Left ventricle myocardium inferior (tissue), 1 donor: ENCODE measurements at regions not wholly inside any gene's neighbourhood (a gene's known extent, or its start where the extent isn't known, plus 50 kb on each side); places are given as distances from the start of the nearest gene placed in this dataset.

Experiments
- DNase-seq: peaks from one replicate; pipeline ENCODE4 v3.0.0-alpha.2; 2020
- H3K27ac ChIP-seq: fragments of 200-600 bp; replicated peaks from 2 replicates; pipeline ENCODE4 v1.8.0; 2021
- H3K27me3 ChIP-seq: fragments of 200-600 bp; 2 replicates; pipeline ENCODE4 v1.8.0; 2021; ENCODE audit warnings: low read depth
- H3K36me3 ChIP-seq: fragments of 200-600 bp; 2 replicates; pipeline ENCODE4 v1.8.0; 2021
- H3K4me1 ChIP-seq: fragments of 200-600 bp; 2 replicates; pipeline ENCODE4 v1.8.0; 2021
- H3K4me3 ChIP-seq: fragments of 200-600 bp; 2 replicates; pipeline ENCODE4 v1.8.0; 2021; ENCODE audit warnings: mild to moderate bottlenecking, moderate library complexity
- H3K9me3 ChIP-seq: fragments of 200-600 bp; replicated peaks from 2 replicates; pipeline ENCODE4 v1.8.0; 2021
- intact Hi-C: fragments of 100-400 bp; cut with micrococcal nuclease; formaldehyde crosslinking; loops from one replicate; pipeline ENCODE4 v1.11.0; 2022
- TF ChIP-seq, protein P1 (sequence below): fragments of 200-600 bp; IDR thresholded peaks from 2 replicates; pipeline ENCODE4 v1.8.0; 2021; ENCODE audit warnings: antibody characterized with exemption, mild to moderate bottlenecking, borderline replicate concordance
- donor health status: DM: no; HTN: yes; CAD: no; lungs with severe emphysema.

DNA sequence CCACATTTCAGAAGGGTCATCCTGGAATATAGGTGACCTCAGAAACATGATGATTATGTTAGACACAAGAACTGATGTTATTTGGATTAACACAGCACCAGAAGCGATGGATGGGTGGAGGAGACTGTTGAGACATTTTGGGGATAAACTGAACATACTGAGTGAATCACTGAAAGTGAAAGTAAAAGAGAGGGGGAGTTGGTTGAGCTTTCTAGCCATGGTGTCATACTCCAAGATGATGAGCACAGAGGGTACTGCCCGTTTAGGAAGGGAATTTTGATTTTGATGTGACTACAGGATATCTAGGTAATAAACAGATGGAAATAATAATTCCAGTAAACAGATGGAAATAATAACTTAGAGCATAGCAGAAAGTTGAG lies 248.0 kb upstream of the NPY start:
- intact Hi-C loops, result no loop called here

DNA sequence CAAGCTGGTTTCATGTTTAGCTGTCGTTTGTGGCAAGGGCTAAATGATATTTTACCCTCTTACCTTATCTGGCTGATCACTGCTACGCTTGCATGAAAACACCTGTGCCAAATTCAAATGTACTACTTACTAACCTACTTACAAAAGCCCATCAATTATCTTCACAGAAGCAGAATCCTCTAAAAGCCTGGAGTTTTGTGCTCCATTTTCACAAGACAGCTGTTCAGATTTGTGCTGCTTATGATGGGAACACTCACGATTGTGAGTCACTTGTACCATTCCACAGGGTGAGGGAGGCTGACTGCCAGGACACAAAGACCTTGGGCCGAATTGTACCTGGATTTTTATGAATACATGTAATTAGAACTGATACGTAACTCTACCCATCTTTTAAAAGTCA lies 245.0 kb upstream of the NPY start:
- intact Hi-C loops, result no loop called here
- H3K4me3 ChIP-seq, result no peak overlapping the region
- no peaks in the 10 kb centered on the region for H3K9me3 ChIP-seq
- no peaks in the 10 kb centered on the region for H3K36me3 ChIP-seq
- no peaks in the 10 kb centered on the region for H3K4me1 ChIP-seq
- H3K27me3 ChIP-seq, result no peaks in the 10 kb centered on the region
- TF ChIP-seq, protein P1, sequence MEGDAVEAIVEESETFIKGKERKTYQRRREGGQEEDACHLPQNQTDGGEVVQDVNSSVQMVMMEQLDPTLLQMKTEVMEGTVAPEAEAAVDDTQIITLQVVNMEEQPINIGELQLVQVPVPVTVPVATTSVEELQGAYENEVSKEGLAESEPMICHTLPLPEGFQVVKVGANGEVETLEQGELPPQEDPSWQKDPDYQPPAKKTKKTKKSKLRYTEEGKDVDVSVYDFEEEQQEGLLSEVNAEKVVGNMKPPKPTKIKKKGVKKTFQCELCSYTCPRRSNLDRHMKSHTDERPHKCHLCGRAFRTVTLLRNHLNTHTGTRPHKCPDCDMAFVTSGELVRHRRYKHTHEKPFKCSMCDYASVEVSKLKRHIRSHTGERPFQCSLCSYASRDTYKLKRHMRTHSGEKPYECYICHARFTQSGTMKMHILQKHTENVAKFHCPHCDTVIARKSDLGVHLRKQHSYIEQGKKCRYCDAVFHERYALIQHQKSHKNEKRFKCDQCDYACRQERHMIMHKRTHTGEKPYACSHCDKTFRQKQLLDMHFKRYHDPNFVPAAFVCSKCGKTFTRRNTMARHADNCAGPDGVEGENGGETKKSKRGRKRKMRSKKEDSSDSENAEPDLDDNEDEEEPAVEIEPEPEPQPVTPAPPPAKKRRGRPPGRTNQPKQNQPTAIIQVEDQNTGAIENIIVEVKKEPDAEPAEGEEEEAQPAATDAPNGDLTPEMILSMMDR, result no peak
- no peak for DNase-seq
- H3K27ac ChIP-seq, result no peak overlapping the region

More for the DNA sequence above, 248.0 kb upstream of the NPY start:
- no peak overlapping the region for H3K4me3 ChIP-seq
- H3K4me1 ChIP-seq, result no peaks in the 10 kb centered on the region
- H3K9me3 ChIP-seq, result no peaks in the 10 kb centered on the region
- no peak overlapping the region for H3K27ac ChIP-seq
- no peaks in the 10 kb centered on the region for H3K27me3 ChIP-seq
- H3K36me3 ChIP-seq, result no peaks in the 10 kb centered on the region
- no peak for DNase-seq
- TF ChIP-seq, protein P1, result no peak

DNA sequence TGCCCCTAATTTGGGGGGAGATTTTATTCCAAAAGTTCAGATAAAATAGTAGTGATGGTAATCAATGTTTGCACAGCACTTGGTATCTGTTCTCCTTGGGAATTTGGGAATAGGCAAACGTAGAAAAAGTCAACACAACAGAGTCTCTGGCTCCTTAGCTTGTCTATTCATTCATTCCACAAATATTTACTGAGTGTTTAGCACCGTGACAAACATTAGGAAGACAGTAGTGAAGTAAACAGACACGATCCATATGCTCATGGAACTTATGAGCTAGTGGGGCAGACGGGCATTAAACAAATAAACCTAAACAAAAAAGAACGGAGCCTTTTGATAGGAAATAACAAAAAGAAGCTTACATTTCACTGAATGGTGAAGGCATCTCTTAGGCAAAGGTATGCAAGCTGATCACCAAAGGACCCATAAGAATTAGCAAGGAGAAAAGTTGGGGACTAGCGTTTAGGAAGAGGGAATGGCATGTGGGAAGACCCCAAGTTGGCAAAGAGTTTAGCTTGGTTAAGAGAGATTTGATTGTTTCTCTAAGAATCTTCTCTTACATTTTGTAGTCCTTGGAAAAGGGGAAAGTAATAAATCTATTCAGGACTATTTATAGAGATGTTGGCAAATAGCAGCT lies 243.9 kb upstream of the NPY start:
- Histone ChIP-seq H3K4me1 (no peaks in the 10 kb centered on the region), H3K36me3 (no peaks in the 10 kb centered on the region), H3K9me3 (peaks cover 6% of the 10 kb centered on the region), H3K27ac (no peak overlapping the region), H3K27me3 (no peaks in the 10 kb centered on the region), H3K4me3 (no peak overlapping the region)
- intact Hi-C loops, result no loop called here
- TF ChIP-seq, protein P1, result no peak
- DNase-seq, result no peak

DNA sequence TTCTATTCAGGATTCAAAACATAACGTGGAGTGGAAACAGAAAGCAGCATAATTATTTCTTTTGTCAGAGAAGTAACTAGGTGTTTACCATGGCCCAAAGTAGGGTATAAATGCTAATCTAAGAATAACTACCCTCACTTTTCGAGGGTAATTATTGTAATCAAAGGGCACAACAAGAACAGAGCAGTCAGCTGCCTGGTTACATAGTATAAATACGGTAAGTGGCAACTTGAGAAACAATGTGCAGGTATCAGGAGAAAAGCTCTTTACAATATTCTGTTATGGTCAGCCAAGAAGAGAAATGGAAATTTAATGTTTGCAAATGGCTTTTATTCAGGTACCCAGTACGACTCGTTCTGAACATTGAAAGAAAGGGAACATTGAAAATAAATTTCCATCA lies 242.0 kb upstream of the NPY start:
- intact Hi-C loops, result no loop called here
- DNase-seq, result no peak
- Histone ChIP-seq H3K27me3 (no peaks in the 10 kb centered on the region), H3K4me3 (no peak overlapping the region), H3K4me1 (no peaks in the 10 kb centered on the region), H3K9me3 (peaks cover 11% of the 10 kb centered on the region), H3K36me3 (no peaks in the 10 kb centered on the region), H3K27ac (no peak overlapping the region)
- TF ChIP-seq, protein P1, result no peak

DNA sequence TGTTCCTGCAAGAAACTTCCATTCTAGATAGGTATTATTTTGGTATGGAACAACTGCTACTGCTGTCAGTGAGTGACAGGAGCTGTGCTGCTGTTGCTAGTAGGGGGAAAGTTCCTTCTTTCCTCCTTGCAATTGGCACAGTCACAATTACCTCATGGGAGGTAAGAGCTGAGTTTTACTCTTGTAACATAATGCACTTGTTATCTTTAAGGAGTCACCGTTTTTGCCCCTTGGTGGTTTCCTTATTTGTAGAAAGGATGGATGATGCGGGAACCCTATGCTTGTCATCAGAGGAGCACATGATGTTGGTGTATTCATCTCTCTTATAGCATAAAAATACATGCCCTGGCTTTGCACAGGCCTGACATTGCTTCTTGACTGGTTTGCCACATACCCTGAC lies 234.7 kb upstream of the NPY start:
- Histone ChIP-seq H3K27ac (no peak overlapping the region), H3K9me3 (peaks cover 13% of the 10 kb centered on the region), H3K4me1 (no peaks in the 10 kb centered on the region), H3K27me3 (peaks cover 4% of the 10 kb centered on the region), H3K36me3 (no peaks in the 10 kb centered on the region), H3K4me3 (no peak overlapping the region)
- TF ChIP-seq, protein P1, result no peak
- DNase-seq, result no peak
- intact Hi-C loops, result no loop called here
